HepG2 (cell line): ENCODE measurements at regions not wholly inside any gene's neighbourhood (a gene's known extent, or its start where the extent isn't known, plus 50 kb on each side); places are given as distances from the start of the nearest gene placed in this dataset.

Source experiments
- ATAC-seq: fragments of 200-7000 bp; cut with Tn5 transposase; 3 replicates; pipeline ENCODE4 v1.9.1; 2020; ENCODE audit warnings: mild to moderate bottlenecking, moderate library complexity
- BruUV-seq: library from RNA; stranded (reverse); fragments of 400-500 nt; replicated peaks from 2 replicates; lab custom pipeline; 2021; lab: Mats Ljungman, UMichigan
- CTCF ChIA-PET: fragments of 300-600 bp; formaldehyde crosslinking; extraction: SDS; loops from one replicate; lab custom pipeline; 2021; ENCODE audit warnings: low total read pairs, inconsistent platforms, low intra/inter-chr PET ratio; lab: Yijun Ruan, JAX
- POLR2A ChIA-PET: fragments of 350-600 bp; sonication (Branson Sonifier 250); formaldehyde crosslinking; loops from one replicate; lab custom pipeline; 2020; ENCODE audit warnings: antibody characterized with exemption, inconsistent platforms; lab: Yijun Ruan, JAX
- DNase-seq: peaks from one replicate; pipeline ENCODE4 v3.0.0-alpha.2; 2015; ENCODE audit warnings: low spot score
- FAIRE-seq: peaks from 3 replicates; lab custom pipeline; 2011; peaks lifted over from hg19 to GRCh38; lab: Jason Lieb, UNC
- H2AFZ ChIP-seq: one replicate; pipeline ENCODE4 v1.6.1; 2011; ENCODE audit warnings: low read length, inconsistent platforms
- H3K27ac ChIP-seq: fragments of 300-600 bp; 3 replicates; pipeline ENCODE4 v1.8.0; 2011; ENCODE audit warnings: mixed run types, mild to moderate bottlenecking, mixed read lengths, low read length, inconsistent platforms; ENCODE audit not compliant: insufficient read depth; ENCODE audit errors: extremely low read length
- H3K27me3 ChIP-seq, 2 experiments: fragments of 200-600 bp in 1 of 2; 2 replicates in 1 of 2; 3 replicates in 1 of 2; pipeline versions ENCODE4 v1.6.0 to v1.8.0; 2011; ENCODE audit warnings: low read length in 2 of 2, mild to moderate bottlenecking in 2 of 2, moderate library complexity in 2 of 2, inconsistent platforms in 1 of 2; ENCODE audit not compliant: insufficient read depth in 2 of 2, control insufficient read depth in 1 of 2
- H3K36me3 ChIP-seq, 2 experiments: fragments of 200-600 bp in 1 of 2; replicated peaks in 1 of 2; 2 replicates in 1 of 2; 3 replicates in 1 of 2; pipeline versions ENCODE4 v1.5.1 to v1.8.0; 2011; ENCODE audit warnings: low read length in 2 of 2, inconsistent platforms in 1 of 2; ENCODE audit not compliant: insufficient read depth in 2 of 2, control insufficient read depth in 1 of 2
- H3K4me1 ChIP-seq: 2 replicates; pipeline ENCODE4 v1.5.1; 2012; ENCODE audit warnings: low read length, inconsistent platforms; ENCODE audit not compliant: insufficient read depth
- H3K4me2 ChIP-seq: 2 replicates; pipeline ENCODE4 v1.6.0; 2011; ENCODE audit warnings: low read depth, low read length, inconsistent platforms
- H3K4me3 ChIP-seq, 3 experiments: fragments of 200-600 bp in 1 of 3; sonication (generic), shearing (Covaris generic) in 1 of 3; replicated peaks in 1 of 3; 2 replicates each; pipeline ENCODE4 v1.5.1; 2011 to 2016; ENCODE audit warnings: low read length in 3 of 3, inconsistent platforms in 2 of 3, low read depth in 2 of 3, mild to moderate bottlenecking in 2 of 3, control low read depth in 1 of 3, mixed read lengths in 1 of 3; ENCODE audit not compliant: insufficient read depth in 1 of 3
- H3K79me2 ChIP-seq: one replicate; pipeline ENCODE4 v1.6.1; 2011; ENCODE audit warnings: low read length, inconsistent platforms; ENCODE audit not compliant: insufficient read depth
- H3K9ac ChIP-seq: 2 replicates; pipeline ENCODE4 v1.6.0; 2011; ENCODE audit warnings: mild to moderate bottlenecking, low read depth, low read length, inconsistent platforms; ENCODE audit not compliant: insufficient read depth
- H3K9me3 ChIP-seq: 2 replicates; pipeline ENCODE4 v1.5.1; 2012; ENCODE audit warnings: mild to moderate bottlenecking, low read length
- H4K20me1 ChIP-seq: 2 replicates; pipeline ENCODE4 v1.6.0; 2011; ENCODE audit warnings: inconsistent platforms, mild to moderate bottlenecking, low read length, moderate library complexity; ENCODE audit not compliant: insufficient read depth
- FOXA1 ChIP-seq, 2 experiments: fragments of 450-650 bp in 1 of 2; sonication (generic) in 1 of 2; formaldehyde crosslinking in 1 of 2; IDR thresholded peaks; 2 replicates each; pipeline versions ENCODE4 v1.4.0 to v1.6.1; 2016 to 2020; ENCODE audit warnings: missing genetic modification reagents in 1 of 2
- GFI1 ChIP-seq: sonication (generic); formaldehyde crosslinking; IDR thresholded peaks from 2 replicates; pipeline ENCODE4 v1.5.0; 2020; ENCODE audit warnings: missing genetic modification reagents, mild to moderate bottlenecking, borderline replicate concordance
- LCORL ChIP-seq, 2 experiments: fragments of 450-650 bp in 1 of 2; sonication (generic) in 1 of 2; formaldehyde crosslinking in 1 of 2; IDR thresholded peaks; 2 replicates each; pipeline versions ENCODE4 v1.5.0 to v1.6.1; 2017 to 2020; ENCODE audit warnings: antibody characterized with exemption in 1 of 2, missing genetic modification reagents in 1 of 2
- RXRB ChIP-seq: IDR thresholded peaks from 2 replicates; pipeline ENCODE4 v1.6.1; 2016; ENCODE audit warnings: borderline replicate concordance, missing genetic modification reagents, missing compliant biosample characterization
- SALL2 ChIP-seq: sonication (generic); formaldehyde crosslinking; IDR thresholded peaks from 2 replicates; pipeline ENCODE4 v1.8.1; 2023; ENCODE audit warnings: mild to moderate bottlenecking, missing genetic modification reagents, inconsistent platforms
- SMAD3 ChIP-seq: sonication (generic); formaldehyde crosslinking; IDR thresholded peaks from 2 replicates; pipeline ENCODE4 v1.4.0; 2020; ENCODE audit warnings: missing genetic modification reagents
- ZNF12 ChIP-seq: sonication (generic); formaldehyde crosslinking; IDR thresholded peaks from 2 replicates; pipeline ENCODE4 v1.5.0; 2020; ENCODE audit warnings: missing genetic modification reagents
- ZNF17 ChIP-seq: sonication (generic); formaldehyde crosslinking; IDR thresholded peaks from 2 replicates; pipeline ENCODE4 v1.5.0; 2020; ENCODE audit warnings: mild to moderate bottlenecking, missing genetic modification reagents
- ZNF329 ChIP-seq: sonication (generic); formaldehyde crosslinking; IDR thresholded peaks from 2 replicates; pipeline ENCODE4 v1.9.0; 2021; ENCODE audit warnings: low read depth, mild to moderate bottlenecking, missing genetic modification reagents
- ZNF432 ChIP-seq: sonication (generic); formaldehyde crosslinking; IDR thresholded peaks from 2 replicates; pipeline ENCODE4 v1.5.0; 2020; ENCODE audit warnings: missing genetic modification reagents, mild to moderate bottlenecking, borderline replicate concordance
- ZNF629 ChIP-seq: sonication (generic); formaldehyde crosslinking; conservative IDR thresholded peaks from 2 replicates; pipeline ENCODE4 v1.5.0; 2020; ENCODE audit warnings: missing genetic modification reagents
- ZNF879 ChIP-seq: sonication (generic); formaldehyde crosslinking; IDR thresholded peaks from 2 replicates; pipeline ENCODE4 v1.8.1; 2023; ENCODE audit warnings: missing genetic modification reagents
- in situ Hi-C: cut with HindIII; loops from 2 replicates; pipeline ENCODE4 v1.10.0; 2017; ENCODE audit warnings: low pct_unique_long_range_greater_than_20kb; ENCODE audit not compliant: extremely low pct_ligation_motif_present
- intact Hi-C: fragments of 100-400 bp; cut with micrococcal nuclease; formaldehyde crosslinking; loops from one replicate; pipeline ENCODE4 v1.10.0; 2022; ENCODE audit not compliant: unreplicated experiment
- TF ChIP-seq, protein P1 (sequence below): sonication (generic); formaldehyde crosslinking; IDR thresholded peaks from 2 replicates; pipeline ENCODE4 v1.5.1; 2020; ENCODE audit warnings: mild to moderate bottlenecking, missing genetic modification reagents, borderline replicate concordance
- TF ChIP-seq, protein P2 (sequence below): sonication (generic); formaldehyde crosslinking; IDR thresholded peaks from 2 replicates; pipeline ENCODE4 v1.4.0; 2020; ENCODE audit warnings: missing genetic modification reagents
- TF ChIP-seq, protein P3 (sequence below): sonication (generic); formaldehyde crosslinking; IDR thresholded peaks from 2 replicates; pipeline ENCODE4 v1.5.0; 2020; ENCODE audit warnings: missing genetic modification reagents

DNA sequence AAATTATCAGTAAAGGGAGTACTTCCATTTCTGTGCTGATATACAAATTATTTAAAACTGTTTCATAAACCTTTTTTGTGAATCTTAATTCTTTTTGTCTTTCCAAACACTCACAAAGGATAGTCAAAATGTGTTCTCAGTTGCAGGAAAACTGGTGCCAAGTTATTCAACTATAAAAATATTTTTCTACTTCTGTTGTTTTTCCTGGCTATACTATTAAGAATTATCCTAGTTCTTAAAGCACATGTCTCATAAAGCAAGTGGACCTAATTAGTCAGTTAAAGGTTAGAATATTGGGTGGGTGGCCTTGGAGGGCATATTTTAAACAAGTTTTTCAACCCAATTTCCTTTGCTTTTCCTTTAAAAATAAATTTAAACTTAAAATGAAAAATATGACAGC is 1460.3 kb upstream of the SLC10A2 start:
- Histone ChIP-seq H3K36me3 (no peaks in the 10 kb centered on the region), H3K4me2 (no peak overlapping the region), H3K4me1 (no peaks in the 10 kb centered on the region), H3K27ac (no peak overlapping the region), H4K20me1 (no peaks in the 10 kb centered on the region), H3K79me2 (no peaks in the 10 kb centered on the region), H3K9ac (no peak overlapping the region), H2AFZ (no peak overlapping the region), H3K27me3 (no peaks in the 10 kb centered on the region), H3K4me3 (no peak overlapping the region), H3K9me3 (peaks cover 62% of the 10 kb centered on the region)
- no TSS peak for BruUV-seq
- ChIA-PET POLR2A (no interaction called here), CTCF (no interaction called here)
- intact Hi-C loops (no loop called here), in situ Hi-C loops (no loop called here)
- ATAC-seq, result no peak
- DNase-seq, result no peak
- no peak for FAIRE-seq
- TF ChIP-seq ZNF329 (CRISPR knock-in tag), result no peak
- TF ChIP-seq ZNF432, result no peak
- TF ChIP-seq, protein P1, sequence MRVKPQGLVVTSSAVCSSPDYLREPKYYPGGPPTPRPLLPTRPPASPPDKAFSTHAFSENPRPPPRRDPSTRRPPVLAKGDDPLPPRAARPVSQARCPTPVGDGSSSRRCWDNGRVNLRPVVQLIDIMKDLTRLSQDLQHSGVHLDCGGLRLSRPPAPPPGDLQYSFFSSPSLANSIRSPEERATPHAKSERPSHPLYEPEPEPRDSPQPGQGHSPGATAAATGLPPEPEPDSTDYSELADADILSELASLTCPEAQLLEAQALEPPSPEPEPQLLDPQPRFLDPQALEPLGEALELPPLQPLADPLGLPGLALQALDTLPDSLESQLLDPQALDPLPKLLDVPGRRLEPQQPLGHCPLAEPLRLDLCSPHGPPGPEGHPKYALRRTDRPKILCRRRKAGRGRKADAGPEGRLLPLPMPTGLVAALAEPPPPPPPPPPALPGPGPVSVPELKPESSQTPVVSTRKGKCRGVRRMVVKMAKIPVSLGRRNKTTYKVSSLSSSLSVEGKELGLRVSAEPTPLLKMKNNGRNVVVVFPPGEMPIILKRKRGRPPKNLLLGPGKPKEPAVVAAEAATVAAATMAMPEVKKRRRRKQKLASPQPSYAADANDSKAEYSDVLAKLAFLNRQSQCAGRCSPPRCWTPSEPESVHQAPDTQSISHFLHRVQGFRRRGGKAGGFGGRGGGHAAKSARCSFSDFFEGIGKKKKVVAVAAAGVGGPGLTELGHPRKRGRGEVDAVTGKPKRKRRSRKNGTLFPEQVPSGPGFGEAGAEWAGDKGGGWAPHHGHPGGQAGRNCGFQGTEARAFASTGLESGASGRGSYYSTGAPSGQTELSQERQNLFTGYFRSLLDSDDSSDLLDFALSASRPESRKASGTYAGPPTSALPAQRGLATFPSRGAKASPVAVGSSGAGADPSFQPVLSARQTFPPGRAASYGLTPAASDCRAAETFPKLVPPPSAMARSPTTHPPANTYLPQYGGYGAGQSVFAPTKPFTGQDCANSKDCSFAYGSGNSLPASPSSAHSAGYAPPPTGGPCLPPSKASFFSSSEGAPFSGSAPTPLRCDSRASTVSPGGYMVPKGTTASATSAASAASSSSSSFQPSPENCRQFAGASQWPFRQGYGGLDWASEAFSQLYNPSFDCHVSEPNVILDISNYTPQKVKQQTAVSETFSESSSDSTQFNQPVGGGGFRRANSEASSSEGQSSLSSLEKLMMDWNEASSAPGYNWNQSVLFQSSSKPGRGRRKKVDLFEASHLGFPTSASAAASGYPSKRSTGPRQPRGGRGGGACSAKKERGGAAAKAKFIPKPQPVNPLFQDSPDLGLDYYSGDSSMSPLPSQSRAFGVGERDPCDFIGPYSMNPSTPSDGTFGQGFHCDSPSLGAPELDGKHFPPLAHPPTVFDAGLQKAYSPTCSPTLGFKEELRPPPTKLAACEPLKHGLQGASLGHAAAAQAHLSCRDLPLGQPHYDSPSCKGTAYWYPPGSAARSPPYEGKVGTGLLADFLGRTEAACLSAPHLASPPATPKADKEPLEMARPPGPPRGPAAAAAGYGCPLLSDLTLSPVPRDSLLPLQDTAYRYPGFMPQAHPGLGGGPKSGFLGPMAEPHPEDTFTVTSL (CRISPR knock-in tag), result no peak
- TF ChIP-seq GFI1 (CRISPR knock-in tag), result no peak
- TF ChIP-seq ZNF629 (CRISPR knock-in tag), result no peak
- no peak for TF ChIP-seq RXRB
- no peak for TF ChIP-seq ZNF879 (CRISPR knock-in tag)
- no peak for TF ChIP-seq SMAD3 (CRISPR knock-in tag)
- no peak for TF ChIP-seq SALL2 (CRISPR knock-in tag)
- TF ChIP-seq, protein P2, sequence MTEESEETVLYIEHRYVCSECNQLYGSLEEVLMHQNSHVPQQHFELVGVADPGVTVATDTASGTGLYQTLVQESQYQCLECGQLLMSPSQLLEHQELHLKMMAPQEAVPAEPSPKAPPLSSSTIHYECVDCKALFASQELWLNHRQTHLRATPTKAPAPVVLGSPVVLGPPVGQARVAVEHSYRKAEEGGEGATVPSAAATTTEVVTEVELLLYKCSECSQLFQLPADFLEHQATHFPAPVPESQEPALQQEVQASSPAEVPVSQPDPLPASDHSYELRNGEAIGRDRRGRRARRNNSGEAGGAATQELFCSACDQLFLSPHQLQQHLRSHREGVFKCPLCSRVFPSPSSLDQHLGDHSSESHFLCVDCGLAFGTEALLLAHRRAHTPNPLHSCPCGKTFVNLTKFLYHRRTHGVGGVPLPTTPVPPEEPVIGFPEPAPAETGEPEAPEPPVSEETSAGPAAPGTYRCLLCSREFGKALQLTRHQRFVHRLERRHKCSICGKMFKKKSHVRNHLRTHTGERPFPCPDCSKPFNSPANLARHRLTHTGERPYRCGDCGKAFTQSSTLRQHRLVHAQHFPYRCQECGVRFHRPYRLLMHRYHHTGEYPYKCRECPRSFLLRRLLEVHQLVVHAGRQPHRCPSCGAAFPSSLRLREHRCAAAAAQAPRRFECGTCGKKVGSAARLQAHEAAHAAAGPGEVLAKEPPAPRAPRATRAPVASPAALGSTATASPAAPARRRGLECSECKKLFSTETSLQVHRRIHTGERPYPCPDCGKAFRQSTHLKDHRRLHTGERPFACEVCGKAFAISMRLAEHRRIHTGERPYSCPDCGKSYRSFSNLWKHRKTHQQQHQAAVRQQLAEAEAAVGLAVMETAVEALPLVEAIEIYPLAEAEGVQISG (CRISPR knock-in tag), result no peak
- no peak for TF ChIP-seq FOXA1 (IDR thresholded peaks at IDR 0.05)
- no peak for TF ChIP-seq FOXA1 (CRISPR knock-in tag; IDR thresholded peaks at IDR 0.05)
- TF ChIP-seq ZNF17 (CRISPR knock-in tag), result no peak
- TF ChIP-seq LCORL (IDR thresholded peaks at IDR 0.05), result no peak
- TF ChIP-seq LCORL (CRISPR knock-in tag; IDR thresholded peaks at IDR 0.05), result no peak
- TF ChIP-seq, protein P3, sequence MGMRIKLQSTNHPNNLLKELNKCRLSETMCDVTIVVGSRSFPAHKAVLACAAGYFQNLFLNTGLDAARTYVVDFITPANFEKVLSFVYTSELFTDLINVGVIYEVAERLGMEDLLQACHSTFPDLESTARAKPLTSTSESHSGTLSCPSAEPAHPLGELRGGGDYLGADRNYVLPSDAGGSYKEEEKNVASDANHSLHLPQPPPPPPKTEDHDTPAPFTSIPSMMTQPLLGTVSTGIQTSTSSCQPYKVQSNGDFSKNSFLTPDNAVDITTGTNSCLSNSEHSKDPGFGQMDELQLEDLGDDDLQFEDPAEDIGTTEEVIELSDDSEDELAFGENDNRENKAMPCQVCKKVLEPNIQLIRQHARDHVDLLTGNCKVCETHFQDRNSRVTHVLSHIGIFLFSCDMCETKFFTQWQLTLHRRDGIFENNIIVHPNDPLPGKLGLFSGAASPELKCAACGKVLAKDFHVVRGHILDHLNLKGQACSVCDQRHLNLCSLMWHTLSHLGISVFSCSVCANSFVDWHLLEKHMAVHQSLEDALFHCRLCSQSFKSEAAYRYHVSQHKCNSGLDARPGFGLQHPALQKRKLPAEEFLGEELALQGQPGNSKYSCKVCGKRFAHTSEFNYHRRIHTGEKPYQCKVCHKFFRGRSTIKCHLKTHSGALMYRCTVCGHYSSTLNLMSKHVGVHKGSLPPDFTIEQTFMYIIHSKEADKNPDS, result no peak
- TF ChIP-seq ZNF12 (CRISPR knock-in tag), result no peak
